ENCODE measurements at regions not wholly inside any gene's neighbourhood (a gene's known extent, or its start where the extent isn't known, plus 50 kb on each side); places are given as distances from the start of the nearest gene placed in this dataset.
"Not testable (repeated sequence)": the region's sequence is repeated elsewhere in the genome, so short reads cannot be mapped to it uniquely, and the experiment has no call there.

- FAIRE-seq, result no peak
- TF ChIP-seq POLR2A (IDR thresholded peaks at IDR 0.05; ENCODE audit: low read depth, low read length) (no peak), POLR2AphosphoS5 (IDR thresholded peaks at IDR 0.05; ENCODE audit: low read depth, low read length) (no peak), TAF1 (IDR thresholded peaks at IDR 0.05; ENCODE audit: borderline replicate concordance, low read depth, low read length) (no peak)
- DNase-seq (ENCODE audit: insufficient read length), result no peak
Measured at GRCh38 chr3:145911016-145911415, 250.0 kb downstream of the PLOD2 start.

- no peak for TF ChIP-seq POLR2AphosphoS5 (IDR thresholded peaks at IDR 0.05; ENCODE audit: low read depth, low read length)
- TF ChIP-seq TAF1 (IDR thresholded peaks at IDR 0.05; ENCODE audit: borderline replicate concordance, low read depth, low read length), result no peak
- DNase-seq (ENCODE audit: insufficient read length) (no peak), FAIRE-seq (no peak)
Measured at GRCh38 chr3:145915787-145916186, 245.2 kb downstream of the PLOD2 start.

- DNase-seq (ENCODE audit: insufficient read length); FAIRE-seq: not testable (repeated sequence)
Measured at GRCh38 chr3:145927736-145928135, 233.2 kb downstream of the PLOD2 start.

- TF ChIP-seq POLR2AphosphoS5 (IDR thresholded peaks at IDR 0.05; ENCODE audit: low read depth, low read length) (no peak), TAF1 (IDR thresholded peaks at IDR 0.05; ENCODE audit: borderline replicate concordance, low read depth, low read length) (no peak), POLR2A (IDR thresholded peaks at IDR 0.05; ENCODE audit: low read depth, low read length) (no peak)
- no peak for FAIRE-seq
- no peak for DNase-seq (ENCODE audit: insufficient read length)
Measured at GRCh38 chr3:145936971-145937370, 224.0 kb downstream of the PLOD2 start.

GRCh38 chr3:145939431-145939830 is 221.6 kb downstream of the PLOD2 start:
- FAIRE-seq (no peak), DNase-seq (ENCODE audit: insufficient read length) (no peak)
- TF ChIP-seq TAF1 (IDR thresholded peaks at IDR 0.05; ENCODE audit: borderline replicate concordance, low read depth, low read length), result no peak
- no peak for TF ChIP-seq POLR2A (IDR thresholded peaks at IDR 0.05; ENCODE audit: low read depth, low read length)
- no peak for TF ChIP-seq POLR2AphosphoS5 (IDR thresholded peaks at IDR 0.05; ENCODE audit: low read depth, low read length)

- no peak for TF ChIP-seq TAF1 (IDR thresholded peaks at IDR 0.05; ENCODE audit: borderline replicate concordance, low read depth, low read length)
- TF ChIP-seq POLR2A (IDR thresholded peaks at IDR 0.05; ENCODE audit: low read depth, low read length), result no peak
- no peak for TF ChIP-seq POLR2AphosphoS5 (IDR thresholded peaks at IDR 0.05; ENCODE audit: low read depth, low read length)
- FAIRE-seq (no peak), DNase-seq (ENCODE audit: insufficient read length) (no peak)
Measured at GRCh38 chr3:145942052-145942451, 218.9 kb downstream of the PLOD2 start.

- no peak for FAIRE-seq
- TF ChIP-seq POLR2A (IDR thresholded peaks at IDR 0.05; ENCODE audit: low read depth, low read length) (no peak), TAF1 (IDR thresholded peaks at IDR 0.05; ENCODE audit: borderline replicate concordance, low read depth, low read length) (no peak), POLR2AphosphoS5 (IDR thresholded peaks at IDR 0.05; ENCODE audit: low read depth, low read length) (no peak)
- no peak for DNase-seq (ENCODE audit: insufficient read length)
Measured at GRCh38 chr3:145943952-145944351, 217.0 kb downstream of the PLOD2 start.

GRCh38 chr3:145951441-145951840 is 209.5 kb downstream of the PLOD2 start:
- TF ChIP-seq TAF1 (IDR thresholded peaks at IDR 0.05; ENCODE audit: borderline replicate concordance, low read depth, low read length) (no peak), POLR2A (IDR thresholded peaks at IDR 0.05; ENCODE audit: low read depth, low read length) (no peak)
- DNase-seq (ENCODE audit: insufficient read length), result no peak
- FAIRE-seq, result no peak

- FAIRE-seq, result no peak
Measured at GRCh38 chr3:145952536-145952935, 208.4 kb downstream of the PLOD2 start.

GRCh38 chr3:145953316-145953715 is 207.7 kb downstream of the PLOD2 start:
- no peak for TF ChIP-seq TAF1 (IDR thresholded peaks at IDR 0.05; ENCODE audit: borderline replicate concordance, low read depth, low read length)
- no peak for TF ChIP-seq POLR2AphosphoS5 (IDR thresholded peaks at IDR 0.05; ENCODE audit: low read depth, low read length)
- TF ChIP-seq POLR2A (IDR thresholded peaks at IDR 0.05; ENCODE audit: low read depth, low read length), result no peak
- FAIRE-seq, result no peak
- no peak for DNase-seq (ENCODE audit: insufficient read length)

More at GRCh38 chr3:145952536-145952935, 208.4 kb downstream of the PLOD2 start:
- DNase-seq (ENCODE audit: insufficient read length), result no peak
- TF ChIP-seq TAF1 (IDR thresholded peaks at IDR 0.05; ENCODE audit: borderline replicate concordance, low read depth, low read length) (no peak), POLR2A (IDR thresholded peaks at IDR 0.05; ENCODE audit: low read depth, low read length) (no peak), POLR2AphosphoS5 (IDR thresholded peaks at IDR 0.05; ENCODE audit: low read depth, low read length) (no peak)

GRCh38 chr3:145959457-145960088 is 201.4 kb downstream of the PLOD2 start:
- TF ChIP-seq POLR2AphosphoS5 (IDR thresholded peaks at IDR 0.05; ENCODE audit: low read depth, low read length), result no peak
- TF ChIP-seq TAF1 (IDR thresholded peaks at IDR 0.05; ENCODE audit: borderline replicate concordance, low read depth, low read length), result no peak
- TF ChIP-seq POLR2A (IDR thresholded peaks at IDR 0.05; ENCODE audit: low read depth, low read length), result no peak
- FAIRE-seq, result no peak
- DNase-seq (ENCODE audit: insufficient read length), result no peak

- TF ChIP-seq TAF1 (IDR thresholded peaks at IDR 0.05; ENCODE audit: borderline replicate concordance, low read depth, low read length) (no peak), POLR2AphosphoS5 (IDR thresholded peaks at IDR 0.05; ENCODE audit: low read depth, low read length) (no peak), POLR2A (IDR thresholded peaks at IDR 0.05; ENCODE audit: low read depth, low read length) (no peak)
- no peak for FAIRE-seq
- DNase-seq (ENCODE audit: insufficient read length), result no peak
Measured at GRCh38 chr3:145963111-145963510, 197.9 kb downstream of the PLOD2 start.

- TF ChIP-seq TAF1 (IDR thresholded peaks at IDR 0.05; ENCODE audit: borderline replicate concordance, low read depth, low read length) (no peak), POLR2AphosphoS5 (IDR thresholded peaks at IDR 0.05; ENCODE audit: low read depth, low read length) (no peak), POLR2A (IDR thresholded peaks at IDR 0.05; ENCODE audit: low read depth, low read length) (no peak)
- FAIRE-seq (no peak), DNase-seq (ENCODE audit: insufficient read length) (no peak)
Measured at GRCh38 chr3:145967043-145967442, 193.9 kb downstream of the PLOD2 start.
